ENCODE measurements at regions not wholly inside any gene's neighbourhood (a gene's known extent, or its start where the extent isn't known, plus 50 kb on each side); places are given as distances from the start of the nearest gene placed in this dataset.
"Not testable (repeated sequence)": the region's sequence is repeated elsewhere in the genome, so short reads cannot be mapped to it uniquely, and the experiment has no call there.

GRCh38 chr6:57860481-57861315 lies 543.3 kb downstream of the PRIM2 start:
- H4K20me1 ChIP-seq (ENCODE audit: insufficient read depth); POLR2A ChIA-PET; H3K9ac ChIP-seq; H3K79me2 ChIP-seq (ENCODE audit: insufficient read depth); H3F3A ChIP-seq (replicated peaks; ENCODE audit: insufficient read depth); H3K27me3 ChIP-seq (ENCODE audit: insufficient read depth); CTCF ChIA-PET; H3K9me2 ChIP-seq; H2AFZ ChIP-seq (ENCODE audit: low read depth); H3K36me3 ChIP-seq (replicated peaks in 1 of 2; ENCODE audit: control insufficient read depth in 1 of 2, insufficient read depth in 2 of 2, low read length in 1 of 2); H3K4me3 ChIP-seq (ENCODE audit: low read depth in 2 of 2, low read length in 1 of 2); H3K4me1 ChIP-seq (ENCODE audit: control insufficient read depth in 1 of 2, insufficient read depth in 2 of 2, low read depth in 1 of 2, low read length in 1 of 2); H3K4me2 ChIP-seq; H3K27ac ChIP-seq (ENCODE audit: low read depth in 2 of 2, low read length in 1 of 2); DNase-seq; H3K9me3 ChIP-seq: not testable (repeated sequence)
- 12% methylated on average over 6 of the region's 6 CpGs for WGBS (ENCODE audit: low lambda C conversion rate)

- H3K4me2 ChIP-seq; H4K20me1 ChIP-seq (ENCODE audit: insufficient read depth): not testable (repeated sequence)
These were observed 552.7 kb downstream of the PRIM2 start for GRCh38 chr6:57870083-57870482.

GRCh38 chr6:57873424-57873823 lies 556.0 kb downstream of the PRIM2 start:
- H3K9me3 ChIP-seq; H3K4me1 ChIP-seq (ENCODE audit: control insufficient read depth in 1 of 2, insufficient read depth in 2 of 2, low read depth in 1 of 2, low read length in 1 of 2); H3K79me2 ChIP-seq (ENCODE audit: insufficient read depth); H3K27ac ChIP-seq (ENCODE audit: low read depth in 2 of 2, low read length in 1 of 2); H3K4me3 ChIP-seq (ENCODE audit: low read depth in 2 of 2, low read length in 1 of 2); H3K4me2 ChIP-seq; CTCF ChIA-PET; H4K20me1 ChIP-seq (ENCODE audit: insufficient read depth); H3F3A ChIP-seq (replicated peaks; ENCODE audit: insufficient read depth); H3K9me2 ChIP-seq; H3K27me3 ChIP-seq (ENCODE audit: insufficient read depth); H3K36me3 ChIP-seq (replicated peaks in 1 of 2; ENCODE audit: control insufficient read depth in 1 of 2, insufficient read depth in 2 of 2, low read length in 1 of 2); H3K9ac ChIP-seq; H2AFZ ChIP-seq (ENCODE audit: low read depth); POLR2A ChIA-PET; DNase-seq: not testable (repeated sequence)
- WGBS (ENCODE audit: low lambda C conversion rate): 29% methylated on average over 7 of the region's 7 CpGs

More at GRCh38 chr6:57870083-57870482, 552.7 kb downstream of the PRIM2 start:
- H3K79me2 ChIP-seq (ENCODE audit: insufficient read depth); H3K4me1 ChIP-seq (ENCODE audit: control insufficient read depth in 1 of 2, insufficient read depth in 2 of 2, low read depth in 1 of 2, low read length in 1 of 2); H3K36me3 ChIP-seq (replicated peaks in 1 of 2; ENCODE audit: control insufficient read depth in 1 of 2, insufficient read depth in 2 of 2, low read length in 1 of 2); H3K9ac ChIP-seq; DNase-seq; H3K9me3 ChIP-seq; H3K27me3 ChIP-seq (ENCODE audit: insufficient read depth); H2AFZ ChIP-seq (ENCODE audit: low read depth); H3K27ac ChIP-seq (ENCODE audit: low read depth in 2 of 2, low read length in 1 of 2); H3F3A ChIP-seq (replicated peaks; ENCODE audit: insufficient read depth); H3K9me2 ChIP-seq; CTCF ChIA-PET; H3K4me3 ChIP-seq (ENCODE audit: low read depth in 2 of 2, low read length in 1 of 2): not testable (repeated sequence)
- POLR2A ChIA-PET: interaction anchor here (0.6 kb wide), 1 partner anchor 555 kb away, joined by 3 read pairs; no protein-coding TSS in a partner anchor
- WGBS (ENCODE audit: low lambda C conversion rate): 0% methylated on average over 3 of the region's 3 CpGs

- H3K4me1 ChIP-seq (ENCODE audit: control insufficient read depth in 1 of 2, insufficient read depth in 2 of 2, low read depth in 1 of 2, low read length in 1 of 2); H4K20me1 ChIP-seq (ENCODE audit: insufficient read depth); H3K9me3 ChIP-seq; CTCF ChIA-PET; H3F3A ChIP-seq (replicated peaks; ENCODE audit: insufficient read depth); POLR2A ChIA-PET; H3K27ac ChIP-seq (ENCODE audit: low read depth in 2 of 2, low read length in 1 of 2); H3K9me2 ChIP-seq; H3K36me3 ChIP-seq (replicated peaks in 1 of 2; ENCODE audit: control insufficient read depth in 1 of 2, insufficient read depth in 2 of 2, low read length in 1 of 2); H3K79me2 ChIP-seq (ENCODE audit: insufficient read depth); DNase-seq; H2AFZ ChIP-seq (ENCODE audit: low read depth); H3K4me3 ChIP-seq (ENCODE audit: low read depth in 2 of 2, low read length in 1 of 2); H3K4me2 ChIP-seq; H3K27me3 ChIP-seq (ENCODE audit: insufficient read depth); H3K9ac ChIP-seq: not testable (repeated sequence)
- 4% methylated on average over 2 of the region's 2 CpGs for WGBS (ENCODE audit: low lambda C conversion rate)
These were observed 559.2 kb downstream of the PRIM2 start for GRCh38 chr6:57876659-57877058.

- H3F3A ChIP-seq (replicated peaks; ENCODE audit: insufficient read depth); H3K4me3 ChIP-seq (ENCODE audit: low read depth in 2 of 2, low read length in 1 of 2); H3K36me3 ChIP-seq (replicated peaks in 1 of 2; ENCODE audit: control insufficient read depth in 1 of 2, insufficient read depth in 2 of 2, low read length in 1 of 2); POLR2A ChIA-PET; H3K9me3 ChIP-seq; H2AFZ ChIP-seq (ENCODE audit: low read depth); H3K9me2 ChIP-seq; H3K4me2 ChIP-seq; CTCF ChIA-PET; DNase-seq; H4K20me1 ChIP-seq (ENCODE audit: insufficient read depth); H3K4me1 ChIP-seq (ENCODE audit: control insufficient read depth in 1 of 2, insufficient read depth in 2 of 2, low read depth in 1 of 2, low read length in 1 of 2); H3K79me2 ChIP-seq (ENCODE audit: insufficient read depth); H3K9ac ChIP-seq; H3K27ac ChIP-seq (ENCODE audit: low read depth in 2 of 2, low read length in 1 of 2); H3K27me3 ChIP-seq (ENCODE audit: insufficient read depth): not testable (repeated sequence)
- WGBS (ENCODE audit: low lambda C conversion rate): 9% methylated on average over 2 of the region's 3 CpGs
These were observed 560.3 kb downstream of the PRIM2 start for GRCh38 chr6:57877729-57878128.

GRCh38 chr6:57878792-57879191 lies 561.4 kb downstream of the PRIM2 start:
- H4K20me1 ChIP-seq (ENCODE audit: insufficient read depth); H3K9me2 ChIP-seq; H3F3A ChIP-seq (replicated peaks; ENCODE audit: insufficient read depth); H2AFZ ChIP-seq (ENCODE audit: low read depth); H3K4me1 ChIP-seq (ENCODE audit: control insufficient read depth in 1 of 2, insufficient read depth in 2 of 2, low read depth in 1 of 2, low read length in 1 of 2); POLR2A ChIA-PET; H3K36me3 ChIP-seq (replicated peaks in 1 of 2; ENCODE audit: control insufficient read depth in 1 of 2, insufficient read depth in 2 of 2, low read length in 1 of 2); H3K27ac ChIP-seq (ENCODE audit: low read depth in 2 of 2, low read length in 1 of 2); CTCF ChIA-PET; H3K9me3 ChIP-seq; H3K27me3 ChIP-seq (ENCODE audit: insufficient read depth); DNase-seq; H3K4me2 ChIP-seq; H3K79me2 ChIP-seq (ENCODE audit: insufficient read depth); H3K4me3 ChIP-seq (ENCODE audit: low read depth in 2 of 2, low read length in 1 of 2); H3K9ac ChIP-seq: not testable (repeated sequence)
- WGBS (ENCODE audit: low lambda C conversion rate): 0% methylated on average over 1 of the region's 1 CpG

Data from SK-N-SH (cell line).